ENCODE measurements at regions not wholly inside any gene's neighbourhood (a gene's known extent, or its start where the extent isn't known, plus 50 kb on each side); places are given as distances from the start of the nearest gene placed in this dataset.

- TF ChIP-seq CTCF (IDR thresholded peaks at IDR 0.05; ENCODE audit: insufficient read depth, low read depth, low read length), result no peak
- no peak for TF ChIP-seq EZH2 (IDR thresholded peaks at IDR 0.05; ENCODE audit: insufficient read depth, low read length)
Observed at GRCh38 chr13:50267917-50268316, 252.7 kb downstream of the KCNRG start.

Data from astrocyte (in vitro differentiated cells and primary cell).